ENCODE measurements at regions not wholly inside any gene's neighbourhood (a gene's known extent, or its start where the extent isn't known, plus 50 kb on each side); places are given as distances from the start of the nearest gene placed in this dataset.
"Not testable (repeated sequence)": the region's sequence is repeated elsewhere in the genome, so short reads cannot be mapped to it uniquely, and the experiment has no call there.

DNA sequence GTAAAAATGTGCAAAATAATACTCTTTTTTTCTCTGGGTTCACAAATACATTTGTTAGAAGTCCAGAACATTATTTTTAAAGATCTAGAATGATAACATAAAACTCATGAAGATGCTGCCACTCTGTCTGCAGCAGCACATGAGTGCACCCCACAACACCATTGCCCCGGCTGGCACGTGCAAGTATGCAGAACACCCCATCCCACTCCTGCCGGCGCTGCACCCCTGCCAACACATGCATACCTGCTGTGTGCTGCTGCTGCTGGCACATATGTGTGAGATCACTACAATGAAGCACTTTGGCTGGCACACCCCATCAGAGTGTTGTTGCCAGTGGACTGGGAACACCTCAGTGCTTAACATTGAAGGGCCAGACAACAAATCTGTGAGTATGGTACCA is 129.1 kb downstream of the CCT8L2 start:
- CTCF ChIA-PET; H3K9me2 ChIP-seq (ENCODE audit: insufficient read depth); H3K36me3 ChIP-seq (ENCODE audit: low read depth); BruUV-seq (replicated peaks); H2AFZ ChIP-seq; H3K4me1 ChIP-seq (replicated peaks; ENCODE audit: insufficient read depth); H3F3A ChIP-seq (ENCODE audit: insufficient read depth, low read depth); H3K4me3 ChIP-seq; H3K79me2 ChIP-seq (ENCODE audit: low read depth); H3K27me3 ChIP-seq (ENCODE audit: insufficient read depth, low read depth); H3K9me3 ChIP-seq (ENCODE audit: insufficient read depth, low read depth); DNase-seq; POLR2A ChIA-PET (ENCODE audit: unreplicated experiment); H3K4me2 ChIP-seq; H3K27ac ChIP-seq; H4K20me1 ChIP-seq (ENCODE audit: insufficient read depth); intact Hi-C loops (cut with micrococcal nuclease; ENCODE audit: unreplicated experiment): not testable (repeated sequence)

DNA sequence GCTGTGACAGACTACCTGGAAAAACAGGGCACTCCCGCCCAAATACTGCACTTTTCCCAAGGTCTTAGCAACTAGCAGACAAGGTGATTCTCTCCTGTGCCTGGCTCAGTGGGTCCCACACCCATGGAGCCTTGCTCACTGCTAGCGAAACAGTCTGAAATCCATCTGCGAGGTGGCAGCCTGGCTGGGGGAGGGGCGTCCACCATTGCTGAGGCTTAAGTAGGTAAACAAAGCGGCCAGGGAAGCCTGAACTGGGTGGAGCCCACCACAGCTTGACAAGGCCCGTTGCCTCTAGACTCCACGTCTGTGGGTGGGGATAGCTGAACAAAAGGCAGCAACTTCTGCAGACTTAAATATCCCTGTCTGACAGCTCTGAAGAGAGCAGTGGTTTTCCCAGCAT is 145.2 kb downstream of the CCT8L2 start:
- H3K36me3 ChIP-seq (ENCODE audit: low read depth); intact Hi-C loops (cut with micrococcal nuclease; ENCODE audit: unreplicated experiment); H3F3A ChIP-seq (ENCODE audit: insufficient read depth, low read depth); H3K9me3 ChIP-seq (ENCODE audit: insufficient read depth, low read depth); DNase-seq; H3K4me1 ChIP-seq (replicated peaks; ENCODE audit: insufficient read depth); H3K27ac ChIP-seq; H2AFZ ChIP-seq; CTCF ChIA-PET; H3K9me2 ChIP-seq (ENCODE audit: insufficient read depth); H4K20me1 ChIP-seq (ENCODE audit: insufficient read depth); H3K27me3 ChIP-seq (ENCODE audit: insufficient read depth, low read depth); H3K4me2 ChIP-seq; POLR2A ChIA-PET (ENCODE audit: unreplicated experiment); BruUV-seq (replicated peaks); H3K79me2 ChIP-seq (ENCODE audit: low read depth); H3K4me3 ChIP-seq: not testable (repeated sequence)

DNA sequence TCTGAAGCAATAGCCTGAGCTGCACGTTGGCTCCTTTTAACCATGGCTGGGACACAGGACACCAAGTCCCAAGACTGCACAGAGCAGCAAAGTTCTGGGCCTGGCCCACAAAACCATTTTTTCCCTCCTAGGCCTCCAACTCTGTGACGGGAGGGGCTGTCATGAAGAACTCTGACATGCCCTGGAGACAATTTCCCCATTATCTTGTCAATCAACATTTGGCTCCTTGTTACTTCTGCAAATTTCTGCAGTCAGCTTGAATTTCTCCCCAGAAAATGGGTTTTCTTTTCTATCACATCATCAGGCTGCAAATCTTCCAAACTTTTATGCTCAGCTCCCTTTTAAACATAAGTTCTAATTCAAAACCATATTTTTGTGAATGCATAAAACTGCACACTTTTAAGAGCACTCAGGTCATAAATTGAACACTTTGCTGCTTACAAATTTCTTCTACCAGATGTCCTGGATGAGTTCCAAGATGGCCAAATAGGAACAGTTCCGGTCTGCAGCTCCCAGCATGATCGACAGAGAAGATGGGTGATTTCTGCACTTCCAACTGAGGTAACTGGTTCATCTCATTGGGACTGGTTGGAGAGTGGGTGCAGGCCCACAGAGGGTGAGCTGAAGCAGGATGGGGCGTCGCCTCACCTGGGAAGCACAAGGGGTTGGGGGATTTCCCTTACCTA is 145.7 kb downstream of the CCT8L2 start:
- H3K4me2 ChIP-seq; H3K27ac ChIP-seq; H4K20me1 ChIP-seq (ENCODE audit: insufficient read depth); H3K4me1 ChIP-seq (replicated peaks; ENCODE audit: insufficient read depth); H3K36me3 ChIP-seq (ENCODE audit: low read depth); H3K79me2 ChIP-seq (ENCODE audit: low read depth); BruUV-seq (replicated peaks); H3K9me3 ChIP-seq (ENCODE audit: insufficient read depth, low read depth); DNase-seq; H2AFZ ChIP-seq; POLR2A ChIA-PET (ENCODE audit: unreplicated experiment); H3K4me3 ChIP-seq; intact Hi-C loops (cut with micrococcal nuclease; ENCODE audit: unreplicated experiment); H3K9me2 ChIP-seq (ENCODE audit: insufficient read depth); H3K27me3 ChIP-seq (ENCODE audit: insufficient read depth, low read depth); H3F3A ChIP-seq (ENCODE audit: insufficient read depth, low read depth); CTCF ChIA-PET: not testable (repeated sequence)

DNA sequence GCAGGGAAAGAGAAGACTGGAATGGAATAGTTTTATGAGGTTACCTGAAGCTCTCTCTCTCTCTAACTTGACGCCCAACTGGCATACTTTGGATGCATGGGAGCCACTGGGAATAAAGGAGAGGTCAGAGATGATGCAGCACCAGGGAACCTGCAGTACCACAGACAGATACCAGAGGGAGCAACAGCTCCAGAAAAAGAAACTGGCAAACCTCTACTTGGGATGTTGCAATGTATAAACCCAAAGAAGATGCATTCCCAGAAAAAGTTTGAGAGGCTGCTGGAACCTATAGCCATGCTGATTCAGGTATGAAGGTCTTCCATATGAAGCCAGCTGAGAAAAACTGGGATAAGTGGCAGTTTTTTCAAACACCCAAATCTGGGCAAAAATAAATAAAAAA is 151.6 kb downstream of the CCT8L2 start:
- DNase-seq; H4K20me1 ChIP-seq (ENCODE audit: insufficient read depth); H3K9me2 ChIP-seq (ENCODE audit: insufficient read depth); H3K4me1 ChIP-seq (replicated peaks; ENCODE audit: insufficient read depth); H3K4me3 ChIP-seq; BruUV-seq (replicated peaks); intact Hi-C loops (cut with micrococcal nuclease; ENCODE audit: unreplicated experiment); H3K27ac ChIP-seq; H2AFZ ChIP-seq; H3F3A ChIP-seq (ENCODE audit: insufficient read depth, low read depth); CTCF ChIA-PET; H3K27me3 ChIP-seq (ENCODE audit: insufficient read depth, low read depth); H3K36me3 ChIP-seq (ENCODE audit: low read depth); H3K4me2 ChIP-seq; POLR2A ChIA-PET (ENCODE audit: unreplicated experiment); H3K9me3 ChIP-seq (ENCODE audit: insufficient read depth, low read depth); H3K79me2 ChIP-seq (ENCODE audit: low read depth): not testable (repeated sequence)
- TF ChIP-seq, protein P1, sequence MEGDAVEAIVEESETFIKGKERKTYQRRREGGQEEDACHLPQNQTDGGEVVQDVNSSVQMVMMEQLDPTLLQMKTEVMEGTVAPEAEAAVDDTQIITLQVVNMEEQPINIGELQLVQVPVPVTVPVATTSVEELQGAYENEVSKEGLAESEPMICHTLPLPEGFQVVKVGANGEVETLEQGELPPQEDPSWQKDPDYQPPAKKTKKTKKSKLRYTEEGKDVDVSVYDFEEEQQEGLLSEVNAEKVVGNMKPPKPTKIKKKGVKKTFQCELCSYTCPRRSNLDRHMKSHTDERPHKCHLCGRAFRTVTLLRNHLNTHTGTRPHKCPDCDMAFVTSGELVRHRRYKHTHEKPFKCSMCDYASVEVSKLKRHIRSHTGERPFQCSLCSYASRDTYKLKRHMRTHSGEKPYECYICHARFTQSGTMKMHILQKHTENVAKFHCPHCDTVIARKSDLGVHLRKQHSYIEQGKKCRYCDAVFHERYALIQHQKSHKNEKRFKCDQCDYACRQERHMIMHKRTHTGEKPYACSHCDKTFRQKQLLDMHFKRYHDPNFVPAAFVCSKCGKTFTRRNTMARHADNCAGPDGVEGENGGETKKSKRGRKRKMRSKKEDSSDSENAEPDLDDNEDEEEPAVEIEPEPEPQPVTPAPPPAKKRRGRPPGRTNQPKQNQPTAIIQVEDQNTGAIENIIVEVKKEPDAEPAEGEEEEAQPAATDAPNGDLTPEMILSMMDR (conservative IDR thresholded peaks at IDR 0.05): peak; percentile 53

DNA sequence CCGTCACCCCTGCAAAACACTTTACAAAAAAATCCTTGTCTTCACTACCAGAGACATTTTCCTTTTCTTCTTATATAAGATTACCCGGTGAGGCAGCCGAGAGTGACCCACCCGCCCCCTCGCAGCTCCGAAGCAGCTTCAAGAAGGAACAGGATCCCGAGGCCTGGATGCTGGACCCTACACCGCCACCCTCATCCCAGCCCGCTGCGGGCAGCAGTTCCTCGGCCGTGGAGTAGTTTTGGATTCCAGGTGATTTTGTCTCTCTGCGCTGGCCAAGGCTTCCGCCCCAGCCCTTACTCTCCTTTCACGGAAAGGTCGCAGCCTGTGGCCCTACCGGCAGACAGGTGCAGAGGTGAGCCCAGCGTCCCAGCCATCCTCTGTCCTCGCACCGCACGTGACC is 169.1 kb downstream of the CCT8L2 start:
- BruUV-seq (replicated peaks); H3F3A ChIP-seq (ENCODE audit: insufficient read depth, low read depth); H3K4me2 ChIP-seq; CTCF ChIA-PET; H3K27ac ChIP-seq; H3K79me2 ChIP-seq (ENCODE audit: low read depth); H3K9me2 ChIP-seq (ENCODE audit: insufficient read depth); POLR2A ChIA-PET (ENCODE audit: unreplicated experiment); H2AFZ ChIP-seq; H3K27me3 ChIP-seq (ENCODE audit: insufficient read depth, low read depth); intact Hi-C loops (cut with micrococcal nuclease; ENCODE audit: unreplicated experiment); DNase-seq; H3K9me3 ChIP-seq (ENCODE audit: insufficient read depth, low read depth); H3K36me3 ChIP-seq (ENCODE audit: low read depth); H4K20me1 ChIP-seq (ENCODE audit: insufficient read depth); H3K4me1 ChIP-seq (replicated peaks; ENCODE audit: insufficient read depth); H3K4me3 ChIP-seq: not testable (repeated sequence)

DNA sequence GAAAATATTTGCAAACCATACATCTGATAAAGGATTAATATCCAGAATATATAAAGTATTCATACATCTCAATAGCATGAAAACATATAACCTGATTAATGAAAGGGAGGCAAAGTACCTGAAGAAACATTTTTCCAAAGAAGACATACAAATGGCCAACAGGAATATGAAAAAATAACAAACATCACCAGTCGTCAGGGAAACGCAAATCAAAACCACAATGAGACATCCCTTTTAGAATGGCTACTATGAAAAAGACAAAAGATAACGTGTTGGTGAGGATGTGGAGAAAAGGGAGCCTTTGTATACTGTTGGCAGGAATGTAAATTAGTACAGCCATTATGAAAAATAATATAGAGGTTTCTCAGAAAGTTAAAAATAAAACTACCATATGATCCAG is 175.1 kb downstream of the CCT8L2 start:
- H3K4me2 ChIP-seq; BruUV-seq (replicated peaks); H3K79me2 ChIP-seq (ENCODE audit: low read depth); intact Hi-C loops (cut with micrococcal nuclease; ENCODE audit: unreplicated experiment); CTCF ChIA-PET; H2AFZ ChIP-seq; H3K36me3 ChIP-seq (ENCODE audit: low read depth); DNase-seq; POLR2A ChIA-PET (ENCODE audit: unreplicated experiment); H4K20me1 ChIP-seq (ENCODE audit: insufficient read depth); H3F3A ChIP-seq (ENCODE audit: insufficient read depth, low read depth); H3K4me1 ChIP-seq (replicated peaks; ENCODE audit: insufficient read depth); H3K27me3 ChIP-seq (ENCODE audit: insufficient read depth, low read depth); H3K9me3 ChIP-seq (ENCODE audit: insufficient read depth, low read depth); H3K4me3 ChIP-seq; H3K27ac ChIP-seq; H3K9me2 ChIP-seq (ENCODE audit: insufficient read depth): not testable (repeated sequence)

DNA sequence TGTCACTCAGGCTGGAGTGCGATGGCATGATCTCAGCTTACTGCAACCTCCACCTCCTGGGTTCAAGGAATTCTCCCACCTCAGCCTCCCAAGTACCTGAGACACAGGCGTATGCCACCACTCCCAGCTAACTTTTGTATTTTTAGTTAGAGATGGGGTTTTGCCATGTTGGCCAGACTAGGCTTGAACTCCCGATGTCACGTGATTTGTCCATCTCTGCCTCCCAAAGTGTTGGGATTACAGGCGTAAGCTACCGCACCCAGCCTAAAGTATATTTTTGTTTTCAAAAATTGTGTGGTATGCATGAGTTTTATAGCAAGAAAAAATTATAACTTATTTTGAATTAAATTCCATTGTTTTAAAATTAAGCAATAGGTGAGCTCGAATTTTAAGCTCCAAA is 188.0 kb downstream of the CCT8L2 start:
- H3K27ac ChIP-seq; H3K4me3 ChIP-seq; BruUV-seq (replicated peaks); H4K20me1 ChIP-seq (ENCODE audit: insufficient read depth); H3K27me3 ChIP-seq (ENCODE audit: insufficient read depth, low read depth); H2AFZ ChIP-seq; POLR2A ChIA-PET (ENCODE audit: unreplicated experiment); H3K4me2 ChIP-seq; intact Hi-C loops (cut with micrococcal nuclease; ENCODE audit: unreplicated experiment); H3F3A ChIP-seq (ENCODE audit: insufficient read depth, low read depth); H3K9me2 ChIP-seq (ENCODE audit: insufficient read depth); DNase-seq; H3K36me3 ChIP-seq (ENCODE audit: low read depth); H3K9me3 ChIP-seq (ENCODE audit: insufficient read depth, low read depth); H3K79me2 ChIP-seq (ENCODE audit: low read depth); H3K4me1 ChIP-seq (replicated peaks; ENCODE audit: insufficient read depth); CTCF ChIA-PET: not testable (repeated sequence)
